Suprapubic skin (tissue), 3 donors: ENCODE measurements at regions not wholly inside any gene's neighbourhood (a gene's known extent, or its start where the extent isn't known, plus 50 kb on each side); places are given as distances from the start of the nearest gene placed in this dataset.

ENCODE experiments used
- POLR2A ChIP-seq, 2 donors: fragments of 450-650 bp; IDR thresholded peaks; one replicate each; pipeline ENCODE4 v1.6.1; 2017; ENCODE audit warnings: antibody characterized with exemption in 2 of 2, mild to moderate bottlenecking in 2 of 2, moderate library complexity in 2 of 2
- TF ChIP-seq, protein P1 (sequence below), 2 donors: fragments of 200-600 bp in 1 of 2; fragments of 450-650 bp in 1 of 2; sonication (generic) in 1 of 2; IDR thresholded peaks; one replicate each; pipeline ENCODE4 v1.5.1; 2016 to 2019; ENCODE audit warnings: antibody characterized with exemption in 2 of 2, mild to moderate bottlenecking in 1 of 2, moderate library complexity in 1 of 2

DNA sequence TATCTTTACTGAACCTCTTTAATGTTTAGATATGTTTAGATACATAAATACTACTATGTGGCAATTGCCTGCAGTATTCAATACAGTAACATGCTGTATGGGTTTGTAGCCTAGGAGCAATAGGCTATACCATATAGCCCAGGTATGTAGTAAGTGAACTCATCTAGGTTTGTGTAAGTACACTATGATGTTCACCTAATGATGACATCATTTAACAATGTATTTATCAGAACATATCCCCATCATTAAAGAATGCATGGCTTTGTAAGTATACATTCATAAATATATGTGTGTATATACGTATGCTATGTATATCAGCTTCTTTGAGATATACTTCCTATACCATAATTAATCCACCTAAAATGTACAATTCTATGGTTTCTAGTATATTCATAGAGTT lies 631.2 kb upstream of the MAN1A1 start:
- TF ChIP-seq, protein P1, sequence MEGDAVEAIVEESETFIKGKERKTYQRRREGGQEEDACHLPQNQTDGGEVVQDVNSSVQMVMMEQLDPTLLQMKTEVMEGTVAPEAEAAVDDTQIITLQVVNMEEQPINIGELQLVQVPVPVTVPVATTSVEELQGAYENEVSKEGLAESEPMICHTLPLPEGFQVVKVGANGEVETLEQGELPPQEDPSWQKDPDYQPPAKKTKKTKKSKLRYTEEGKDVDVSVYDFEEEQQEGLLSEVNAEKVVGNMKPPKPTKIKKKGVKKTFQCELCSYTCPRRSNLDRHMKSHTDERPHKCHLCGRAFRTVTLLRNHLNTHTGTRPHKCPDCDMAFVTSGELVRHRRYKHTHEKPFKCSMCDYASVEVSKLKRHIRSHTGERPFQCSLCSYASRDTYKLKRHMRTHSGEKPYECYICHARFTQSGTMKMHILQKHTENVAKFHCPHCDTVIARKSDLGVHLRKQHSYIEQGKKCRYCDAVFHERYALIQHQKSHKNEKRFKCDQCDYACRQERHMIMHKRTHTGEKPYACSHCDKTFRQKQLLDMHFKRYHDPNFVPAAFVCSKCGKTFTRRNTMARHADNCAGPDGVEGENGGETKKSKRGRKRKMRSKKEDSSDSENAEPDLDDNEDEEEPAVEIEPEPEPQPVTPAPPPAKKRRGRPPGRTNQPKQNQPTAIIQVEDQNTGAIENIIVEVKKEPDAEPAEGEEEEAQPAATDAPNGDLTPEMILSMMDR (IDR thresholded peaks at IDR 0.05) = no peak
- TF ChIP-seq POLR2A (IDR thresholded peaks at IDR 0.05) = no peak
